ENCODE measurements at regions not wholly inside any gene's neighbourhood (a gene's known extent, or its start where the extent isn't known, plus 50 kb on each side); places are given as distances from the start of the nearest gene placed in this dataset.

- TF ChIP-seq CTCF (conservative IDR thresholded peaks at IDR 0.05 in 1 of 2, IDR thresholded peaks at IDR 0.05 in 1 of 2; ENCODE audit: low read depth in 1 of 2, low read length in 2 of 2) (no peak), EZH2 (IDR thresholded peaks at IDR 0.05; ENCODE audit: low read length, missing control alignments) (no peak)
Observed at GRCh38 chr14:39768589-39768988, 336.4 kb upstream of the FBXO33 start.

Data from fibroblast of lung (primary cell).